ENCODE measurements at regions not wholly inside any gene's neighbourhood (a gene's known extent, or its start where the extent isn't known, plus 50 kb on each side); places are given as distances from the start of the nearest gene placed in this dataset.
"Not testable (repeated sequence)": the region's sequence is repeated elsewhere in the genome, so short reads cannot be mapped to it uniquely, and the experiment has no call there.

GRCh38 chr2:220556658-220557057 lies 929.2 kb downstream of the SLC4A3 start:
- DNase-seq (ENCODE audit: low spot score) = no peak

- DNase-seq (ENCODE audit: low spot score) = no peak
Observed at GRCh38 chr2:220560192-220560591, 932.8 kb downstream of the SLC4A3 start.

- no peak for DNase-seq (ENCODE audit: low spot score)
Observed at GRCh38 chr2:220562375-220563140, 935.1 kb downstream of the SLC4A3 start.

- DNase-seq (ENCODE audit: low spot score) = no peak
Observed at GRCh38 chr2:220568296-220568695, 940.9 kb downstream of the SLC4A3 start.

- DNase-seq (ENCODE audit: low spot score) = no peak
Observed at GRCh38 chr2:220569112-220569897, 941.9 kb downstream of the SLC4A3 start.

- DNase-seq (ENCODE audit: low spot score) = no peak
Observed at GRCh38 chr2:220572385-220572784, 945.0 kb downstream of the SLC4A3 start.

GRCh38 chr2:220574038-220574437 lies 946.6 kb downstream of the SLC4A3 start:
- DNase-seq (ENCODE audit: low spot score) = no peak

- no peak for DNase-seq (ENCODE audit: low spot score)
Observed at GRCh38 chr2:220575963-220576362, 948.5 kb downstream of the SLC4A3 start.

- no peak for DNase-seq (ENCODE audit: low spot score)
Observed at GRCh38 chr2:220579452-220579851, 952.0 kb downstream of the SLC4A3 start.

- no peak for DNase-seq (ENCODE audit: low spot score)
Observed at GRCh38 chr2:220580113-220580512, 952.7 kb downstream of the SLC4A3 start.

- DNase-seq (ENCODE audit: low spot score) = no peak
Observed at GRCh38 chr2:220583725-220584124, 956.3 kb downstream of the SLC4A3 start.

GRCh38 chr2:220585241-220585640 lies 957.8 kb downstream of the SLC4A3 start:
- DNase-seq (ENCODE audit: low spot score) = no peak

GRCh38 chr2:220586980-220587530 lies 959.6 kb downstream of the SLC4A3 start:
- DNase-seq (ENCODE audit: low spot score) = no peak

GRCh38 chr2:220588148-220588547 lies 960.7 kb downstream of the SLC4A3 start:
- no peak for DNase-seq (ENCODE audit: low spot score)

- no peak for DNase-seq (ENCODE audit: low spot score)
Observed at GRCh38 chr2:220590476-220590875, 963.0 kb downstream of the SLC4A3 start.

- DNase-seq (ENCODE audit: low spot score) = no peak
Observed at GRCh38 chr2:220593526-220593925, 966.1 kb downstream of the SLC4A3 start.

GRCh38 chr2:220601674-220602073 lies 970.4 kb downstream of the EPHA4 start:
- DNase-seq (ENCODE audit: low spot score) = no peak

GRCh38 chr2:220613004-220613403 lies 959.1 kb downstream of the EPHA4 start:
- DNase-seq (ENCODE audit: low spot score) = not testable (repeated sequence)

- DNase-seq (ENCODE audit: low spot score) = no peak
Observed at GRCh38 chr2:220614064-220614463, 958.0 kb downstream of the EPHA4 start.

- no peak for DNase-seq (ENCODE audit: low spot score)
Observed at GRCh38 chr2:220619525-220620220, 952.4 kb downstream of the EPHA4 start.

GRCh38 chr2:220626603-220627002 lies 945.5 kb downstream of the EPHA4 start:
- no peak for DNase-seq (ENCODE audit: low spot score)

- no peak for DNase-seq (ENCODE audit: low spot score)
Observed at GRCh38 chr2:220628252-220628651, 943.9 kb downstream of the EPHA4 start.

Measured in D341Med (cell line).